IPS-NIHi11 (cell line): ENCODE measurements at regions not wholly inside any gene's neighbourhood (a gene's known extent, or its start where the extent isn't known, plus 50 kb on each side); places are given as distances from the start of the nearest gene placed in this dataset.

ENCODE experiments used
- DNase-seq: peaks from one replicate; pipeline ENCODE4 v3.0.0; 2012; ENCODE audit warnings: mixed read lengths, low spot score

- no peak for DNase-seq
These were observed 206.8 kb upstream of the SP4 start for GRCh38 chr7:21221130-21221529.

GRCh38 chr7:21238400-21239116, 189.3 kb upstream of the SP4 start:
- no peak for DNase-seq

GRCh38 chr7:21243265-21243664, 184.6 kb upstream of the SP4 start:
- DNase-seq: peak; percentile 20

GRCh38 chr7:21251151-21251800, 176.6 kb upstream of the SP4 start:
- no peak for DNase-seq

- DNase-seq: peak; percentile 73
These were observed 173.9 kb upstream of the SP4 start for GRCh38 chr7:21253740-21254687.

- DNase-seq: no peak
These were observed 171.5 kb upstream of the SP4 start for GRCh38 chr7:21256310-21256877.

GRCh38 chr7:21260939-21261338, 166.9 kb upstream of the SP4 start:
- no peak for DNase-seq

- peak; percentile 39 for DNase-seq
These were observed 166.0 kb upstream of the SP4 start for GRCh38 chr7:21261627-21262594.

GRCh38 chr7:21269021-21269420, 158.9 kb upstream of the SP4 start:
- DNase-seq: no peak

GRCh38 chr7:21276471-21277035, 151.3 kb upstream of the SP4 start:
- DNase-seq: peak; percentile 39

GRCh38 chr7:21278944-21279343, 148.9 kb upstream of the SP4 start:
- DNase-seq: no peak

GRCh38 chr7:21281193-21281592, 146.7 kb upstream of the SP4 start:
- no peak for DNase-seq

GRCh38 chr7:21293771-21294170, 134.1 kb upstream of the SP4 start:
- DNase-seq: no peak

GRCh38 chr7:21299766-21300165, 128.1 kb upstream of the SP4 start:
- DNase-seq: no peak

GRCh38 chr7:21300692-21301091, 127.2 kb upstream of the SP4 start:
- DNase-seq: peak; percentile 33

- DNase-seq: no peak
These were observed 123.0 kb upstream of the SP4 start for GRCh38 chr7:21304808-21305375.

GRCh38 chr7:21305455-21306235, 122.2 kb upstream of the SP4 start:
- DNase-seq: no peak

- no peak for DNase-seq
These were observed 112.9 kb upstream of the SP4 start for GRCh38 chr7:21314954-21315353.
